ENCODE measurements at regions not wholly inside any gene's neighbourhood (a gene's known extent, or its start where the extent isn't known, plus 50 kb on each side); places are given as distances from the start of the nearest gene placed in this dataset.

- 31% methylated on average over 1 of the region's 1 CpG for WGBS (ENCODE audit: low lambda C conversion rate)
- no peak overlapping the region for H3K27ac ChIP-seq (ENCODE audit: low read depth in 2 of 2, low read length in 1 of 2)
- ChIA-PET CTCF (interaction anchor here (0.7 to 1.5 kb wide), 4 partner anchors 9 to 428 kb away, joined by 3 to 5 read pairs (median 3); no protein-coding TSS in a partner anchor), POLR2A (no interaction called here)
- no peak overlapping the region for H3K4me2 ChIP-seq
- no peak for DNase-seq
- H4K20me1 ChIP-seq (ENCODE audit: insufficient read depth): no peaks in the 10 kb centered on the region
- H3K27me3 ChIP-seq (ENCODE audit: insufficient read depth): peaks cover 4% of the 10 kb centered on the region; the same call in 1 of the 2 replicates
- no peaks in the 10 kb centered on the region for H3K79me2 ChIP-seq (ENCODE audit: insufficient read depth)
- no peaks in the 10 kb centered on the region for H3K4me1 ChIP-seq (ENCODE audit: control insufficient read depth in 1 of 2, insufficient read depth in 2 of 2, low read depth in 1 of 2, low read length in 1 of 2)
- H3K4me3 ChIP-seq (ENCODE audit: low read depth in 2 of 2, low read length in 1 of 2): no peak overlapping the region
- H3F3A ChIP-seq (replicated peaks; ENCODE audit: insufficient read depth): no peaks in the 10 kb centered on the region
- H3K36me3 ChIP-seq (replicated peaks in 1 of 2; ENCODE audit: control insufficient read depth in 1 of 2, insufficient read depth in 2 of 2, low read length in 1 of 2): no peaks in the 10 kb centered on the region
- no peaks in the 10 kb centered on the region for H3K9me2 ChIP-seq
- H3K9ac ChIP-seq: no peak overlapping the region
- H3K9me3 ChIP-seq: no peaks in the 10 kb centered on the region
- H2AFZ ChIP-seq (ENCODE audit: low read depth): no peak overlapping the region
- no peak for TF ChIP-seq NFIC (IDR thresholded peaks at IDR 0.05; ENCODE audit: borderline replicate concordance)
- TF ChIP-seq ZBTB33 (IDR thresholded peaks at IDR 0.05; ENCODE audit: borderline replicate concordance, low read depth): no peak
- no peak for TF ChIP-seq EZH2phosphoT487 (IDR thresholded peaks at IDR 0.05; ENCODE audit: borderline replicate concordance, low read depth)
- no peak for TF ChIP-seq TEAD4 (IDR thresholded peaks at IDR 0.05; ENCODE audit: borderline replicate concordance, insufficient read depth)
- TF ChIP-seq RCOR1 (IDR thresholded peaks at IDR 0.05; ENCODE audit: low read length): no peak
- TF ChIP-seq, protein P1, sequence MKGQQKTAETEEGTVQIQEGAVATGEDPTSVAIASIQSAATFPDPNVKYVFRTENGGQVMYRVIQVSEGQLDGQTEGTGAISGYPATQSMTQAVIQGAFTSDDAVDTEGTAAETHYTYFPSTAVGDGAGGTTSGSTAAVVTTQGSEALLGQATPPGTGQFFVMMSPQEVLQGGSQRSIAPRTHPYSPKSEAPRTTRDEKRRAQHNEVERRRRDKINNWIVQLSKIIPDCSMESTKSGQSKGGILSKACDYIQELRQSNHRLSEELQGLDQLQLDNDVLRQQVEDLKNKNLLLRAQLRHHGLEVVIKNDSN (IDR thresholded peaks at IDR 0.05; ENCODE audit: borderline replicate concordance, low read depth): no peak
- no peak for TF ChIP-seq JUND (IDR thresholded peaks at IDR 0.05)
- no peak for TF ChIP-seq RFX5 (IDR thresholded peaks at IDR 0.05; ENCODE audit: low read length)
- TF ChIP-seq, protein P2, sequence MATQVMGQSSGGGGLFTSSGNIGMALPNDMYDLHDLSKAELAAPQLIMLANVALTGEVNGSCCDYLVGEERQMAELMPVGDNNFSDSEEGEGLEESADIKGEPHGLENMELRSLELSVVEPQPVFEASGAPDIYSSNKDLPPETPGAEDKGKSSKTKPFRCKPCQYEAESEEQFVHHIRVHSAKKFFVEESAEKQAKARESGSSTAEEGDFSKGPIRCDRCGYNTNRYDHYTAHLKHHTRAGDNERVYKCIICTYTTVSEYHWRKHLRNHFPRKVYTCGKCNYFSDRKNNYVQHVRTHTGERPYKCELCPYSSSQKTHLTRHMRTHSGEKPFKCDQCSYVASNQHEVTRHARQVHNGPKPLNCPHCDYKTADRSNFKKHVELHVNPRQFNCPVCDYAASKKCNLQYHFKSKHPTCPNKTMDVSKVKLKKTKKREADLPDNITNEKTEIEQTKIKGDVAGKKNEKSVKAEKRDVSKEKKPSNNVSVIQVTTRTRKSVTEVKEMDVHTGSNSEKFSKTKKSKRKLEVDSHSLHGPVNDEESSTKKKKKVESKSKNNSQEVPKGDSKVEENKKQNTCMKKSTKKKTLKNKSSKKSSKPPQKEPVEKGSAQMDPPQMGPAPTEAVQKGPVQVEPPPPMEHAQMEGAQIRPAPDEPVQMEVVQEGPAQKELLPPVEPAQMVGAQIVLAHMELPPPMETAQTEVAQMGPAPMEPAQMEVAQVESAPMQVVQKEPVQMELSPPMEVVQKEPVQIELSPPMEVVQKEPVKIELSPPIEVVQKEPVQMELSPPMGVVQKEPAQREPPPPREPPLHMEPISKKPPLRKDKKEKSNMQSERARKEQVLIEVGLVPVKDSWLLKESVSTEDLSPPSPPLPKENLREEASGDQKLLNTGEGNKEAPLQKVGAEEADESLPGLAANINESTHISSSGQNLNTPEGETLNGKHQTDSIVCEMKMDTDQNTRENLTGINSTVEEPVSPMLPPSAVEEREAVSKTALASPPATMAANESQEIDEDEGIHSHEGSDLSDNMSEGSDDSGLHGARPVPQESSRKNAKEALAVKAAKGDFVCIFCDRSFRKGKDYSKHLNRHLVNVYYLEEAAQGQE (IDR thresholded peaks at IDR 0.05; ENCODE audit: low read depth, low read length): no peak
Measured at GRCh38 chr13:76466043-76466442, 420.2 kb downstream of the KCTD12 start.

- H3K4me2 ChIP-seq: no peak overlapping the region
- 17% methylated on average over 2 of the region's 2 CpGs for WGBS (ENCODE audit: low lambda C conversion rate)
- no peak for DNase-seq
- no peaks in the 10 kb centered on the region for H4K20me1 ChIP-seq (ENCODE audit: insufficient read depth)
- no peak overlapping the region for H2AFZ ChIP-seq (ENCODE audit: low read depth)
- H3K36me3 ChIP-seq (replicated peaks in 1 of 2; ENCODE audit: control insufficient read depth in 1 of 2, insufficient read depth in 2 of 2, low read length in 1 of 2): peaks cover 0 to 3% of the 10 kb centered on the region in 2 experiments
- H3K9me3 ChIP-seq: no peaks in the 10 kb centered on the region
- CTCF ChIA-PET: no interaction called here
- no peak overlapping the region for H3K9ac ChIP-seq
- H3K27ac ChIP-seq (ENCODE audit: low read depth in 2 of 2, low read length in 1 of 2): no peak overlapping the region
- no peaks in the 10 kb centered on the region for H3K9me2 ChIP-seq
- H3K79me2 ChIP-seq (ENCODE audit: insufficient read depth): no peaks in the 10 kb centered on the region
- H3K4me3 ChIP-seq (ENCODE audit: low read depth in 2 of 2, low read length in 1 of 2): no peak overlapping the region
- no peaks in the 10 kb centered on the region; the same call in 1 of the 2 replicates for H3K27me3 ChIP-seq (ENCODE audit: insufficient read depth)
- no peaks in the 10 kb centered on the region for H3F3A ChIP-seq (replicated peaks; ENCODE audit: insufficient read depth)
- no peaks in the 10 kb centered on the region for H3K4me1 ChIP-seq (ENCODE audit: control insufficient read depth in 1 of 2, insufficient read depth in 2 of 2, low read depth in 1 of 2, low read length in 1 of 2)
- POLR2A ChIA-PET: no interaction called here
- TF ChIP-seq GABPA (IDR thresholded peaks at IDR 0.05; ENCODE audit: low read depth) (no peak), MEF2A (IDR thresholded peaks at IDR 0.05; ENCODE audit: borderline replicate concordance, low read depth) (no peak), POLR2AphosphoS5 (IDR thresholded peaks at IDR 0.05; ENCODE audit: low read depth, low read length) (no peak), RFX5 (IDR thresholded peaks at IDR 0.05; ENCODE audit: low read length) (no peak), EP300 (IDR thresholded peaks at IDR 0.05; ENCODE audit: borderline replicate concordance in 1 of 2, low read depth in 1 of 2, low read length in 1 of 2) (no peak), FOSL2 (IDR thresholded peaks at IDR 0.05; ENCODE audit: borderline replicate concordance, low read depth) (no peak), RXRA (IDR thresholded peaks at IDR 0.05; ENCODE audit: borderline replicate concordance, low read depth) (no peak), IRF3 (IDR thresholded peaks at IDR 0.05; ENCODE audit: low read depth, low read length) (no peak), NFIC (IDR thresholded peaks at IDR 0.05; ENCODE audit: borderline replicate concordance) (no peak)
- TF ChIP-seq, protein P3, sequence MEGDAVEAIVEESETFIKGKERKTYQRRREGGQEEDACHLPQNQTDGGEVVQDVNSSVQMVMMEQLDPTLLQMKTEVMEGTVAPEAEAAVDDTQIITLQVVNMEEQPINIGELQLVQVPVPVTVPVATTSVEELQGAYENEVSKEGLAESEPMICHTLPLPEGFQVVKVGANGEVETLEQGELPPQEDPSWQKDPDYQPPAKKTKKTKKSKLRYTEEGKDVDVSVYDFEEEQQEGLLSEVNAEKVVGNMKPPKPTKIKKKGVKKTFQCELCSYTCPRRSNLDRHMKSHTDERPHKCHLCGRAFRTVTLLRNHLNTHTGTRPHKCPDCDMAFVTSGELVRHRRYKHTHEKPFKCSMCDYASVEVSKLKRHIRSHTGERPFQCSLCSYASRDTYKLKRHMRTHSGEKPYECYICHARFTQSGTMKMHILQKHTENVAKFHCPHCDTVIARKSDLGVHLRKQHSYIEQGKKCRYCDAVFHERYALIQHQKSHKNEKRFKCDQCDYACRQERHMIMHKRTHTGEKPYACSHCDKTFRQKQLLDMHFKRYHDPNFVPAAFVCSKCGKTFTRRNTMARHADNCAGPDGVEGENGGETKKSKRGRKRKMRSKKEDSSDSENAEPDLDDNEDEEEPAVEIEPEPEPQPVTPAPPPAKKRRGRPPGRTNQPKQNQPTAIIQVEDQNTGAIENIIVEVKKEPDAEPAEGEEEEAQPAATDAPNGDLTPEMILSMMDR (IDR thresholded peaks at IDR 0.05): no peak
- TF ChIP-seq, protein P1 (IDR thresholded peaks at IDR 0.05; ENCODE audit: borderline replicate concordance, low read depth): no peak
Measured at GRCh38 chr13:76463314-76463713, 422.9 kb downstream of the KCTD12 start.
